ENCODE measurements at regions not wholly inside any gene's neighbourhood (a gene's known extent, or its start where the extent isn't known, plus 50 kb on each side); places are given as distances from the start of the nearest gene placed in this dataset.

- Histone ChIP-seq H3K9me3 (replicated peaks in 1 of 3) (no peaks in the 10 kb centered on the region), H3K27me3 (no peaks in the 10 kb centered on the region), H3K27ac (no peak overlapping the region), H3K4me1 (replicated peaks in 1 of 2) (peaks cover 0 to 11% of the 10 kb centered on the region in 2 donors), H3K36me3 (replicated peaks in 1 of 2) (no peaks in the 10 kb centered on the region), H3K4me3 (no peak overlapping the region)
- TF ChIP-seq, protein P1, sequence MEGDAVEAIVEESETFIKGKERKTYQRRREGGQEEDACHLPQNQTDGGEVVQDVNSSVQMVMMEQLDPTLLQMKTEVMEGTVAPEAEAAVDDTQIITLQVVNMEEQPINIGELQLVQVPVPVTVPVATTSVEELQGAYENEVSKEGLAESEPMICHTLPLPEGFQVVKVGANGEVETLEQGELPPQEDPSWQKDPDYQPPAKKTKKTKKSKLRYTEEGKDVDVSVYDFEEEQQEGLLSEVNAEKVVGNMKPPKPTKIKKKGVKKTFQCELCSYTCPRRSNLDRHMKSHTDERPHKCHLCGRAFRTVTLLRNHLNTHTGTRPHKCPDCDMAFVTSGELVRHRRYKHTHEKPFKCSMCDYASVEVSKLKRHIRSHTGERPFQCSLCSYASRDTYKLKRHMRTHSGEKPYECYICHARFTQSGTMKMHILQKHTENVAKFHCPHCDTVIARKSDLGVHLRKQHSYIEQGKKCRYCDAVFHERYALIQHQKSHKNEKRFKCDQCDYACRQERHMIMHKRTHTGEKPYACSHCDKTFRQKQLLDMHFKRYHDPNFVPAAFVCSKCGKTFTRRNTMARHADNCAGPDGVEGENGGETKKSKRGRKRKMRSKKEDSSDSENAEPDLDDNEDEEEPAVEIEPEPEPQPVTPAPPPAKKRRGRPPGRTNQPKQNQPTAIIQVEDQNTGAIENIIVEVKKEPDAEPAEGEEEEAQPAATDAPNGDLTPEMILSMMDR (IDR thresholded peaks at IDR 0.05), result no peak
- no peak for TF ChIP-seq POLR2A (IDR thresholded peaks at IDR 0.05)
- 77 to 84% (median 80%) methylated on average over 6 of the region's 6 CpGs for WGBS, 4 donors
- DNase-seq, result no peak
- intact Hi-C loops (cut with DNase I), result no loop called here
Measured at GRCh38 chr14:22485649-22486048, 103.4 kb downstream of the DAD1 start.

DNA sequence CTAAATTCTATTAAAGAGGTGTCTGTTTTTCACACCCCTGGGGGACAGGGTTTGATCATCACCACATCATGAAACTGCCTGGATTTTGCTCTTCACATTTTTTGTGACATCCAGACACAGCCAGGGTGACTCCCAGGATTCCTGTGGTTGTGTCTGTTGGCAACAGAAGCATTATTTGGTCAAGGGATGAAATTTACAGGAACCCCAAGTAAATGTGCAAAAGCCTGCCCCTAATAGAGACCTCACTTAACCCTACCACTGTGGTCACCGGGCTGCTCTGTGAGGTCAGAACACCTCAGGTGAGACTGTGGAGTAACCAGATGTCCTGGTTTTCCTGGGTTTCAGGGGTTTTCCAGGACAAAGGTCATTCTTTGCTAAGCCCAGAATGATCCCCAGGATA, 103.8 kb downstream of the DAD1 start:
- Histone ChIP-seq H3K27me3 (no peaks in the 10 kb centered on the region), H3K27ac (no peak overlapping the region), H3K4me1 (replicated peaks in 1 of 2) (peaks cover 0 to 11% of the 10 kb centered on the region in 2 donors), H3K9me3 (replicated peaks in 1 of 3) (no peaks in the 10 kb centered on the region), H3K36me3 (replicated peaks in 1 of 2) (no peaks in the 10 kb centered on the region), H3K4me3 (no peak overlapping the region)
- TF ChIP-seq POLR2A (IDR thresholded peaks at IDR 0.05), result no peak
- TF ChIP-seq, protein P1 (IDR thresholded peaks at IDR 0.05), result no peak
- 79 to 86% (median 80%) methylated on average over 1 of the region's 1 CpG for WGBS, 4 donors
- intact Hi-C loops (cut with DNase I), result no loop called here
- no peak for DNase-seq

DNA sequence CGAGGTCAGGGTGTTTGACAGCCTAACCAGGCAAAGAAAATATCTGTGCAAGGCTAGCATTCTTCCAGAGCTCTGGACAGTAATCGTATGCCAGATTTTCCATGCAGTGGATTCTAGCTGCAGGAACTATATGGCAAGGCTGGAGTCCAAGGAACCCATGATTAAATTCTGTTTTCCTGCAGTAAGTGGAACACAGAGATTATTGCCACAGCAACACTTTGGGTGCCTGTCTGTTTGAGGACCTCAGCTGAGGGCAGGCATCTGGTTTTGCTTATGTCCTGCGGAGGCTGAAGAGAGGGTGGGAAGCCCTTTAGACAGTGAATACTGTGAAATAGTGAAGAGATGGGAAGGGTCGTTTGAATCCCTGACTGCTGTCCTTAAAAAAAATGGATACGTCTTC, 104.4 kb downstream of the DAD1 start:
- Histone ChIP-seq H3K4me1 (replicated peaks in 1 of 2) (peaks cover 0 to 11% of the 10 kb centered on the region in 2 donors), H3K27me3 (no peaks in the 10 kb centered on the region), H3K36me3 (replicated peaks in 1 of 2) (no peaks in the 10 kb centered on the region), H3K9me3 (replicated peaks in 1 of 3) (no peaks in the 10 kb centered on the region), H3K27ac (no peak overlapping the region), H3K4me3 (no peak overlapping the region)
- WGBS, 4 donors, result 53 to 68% (median 60%) methylated on average over 5 of the region's 5 CpGs
- intact Hi-C loops (cut with DNase I), result no loop called here
- TF ChIP-seq, protein P1 (IDR thresholded peaks at IDR 0.05), result no peak
- TF ChIP-seq POLR2A (IDR thresholded peaks at IDR 0.05), result no peak
- no peak for DNase-seq

DNA sequence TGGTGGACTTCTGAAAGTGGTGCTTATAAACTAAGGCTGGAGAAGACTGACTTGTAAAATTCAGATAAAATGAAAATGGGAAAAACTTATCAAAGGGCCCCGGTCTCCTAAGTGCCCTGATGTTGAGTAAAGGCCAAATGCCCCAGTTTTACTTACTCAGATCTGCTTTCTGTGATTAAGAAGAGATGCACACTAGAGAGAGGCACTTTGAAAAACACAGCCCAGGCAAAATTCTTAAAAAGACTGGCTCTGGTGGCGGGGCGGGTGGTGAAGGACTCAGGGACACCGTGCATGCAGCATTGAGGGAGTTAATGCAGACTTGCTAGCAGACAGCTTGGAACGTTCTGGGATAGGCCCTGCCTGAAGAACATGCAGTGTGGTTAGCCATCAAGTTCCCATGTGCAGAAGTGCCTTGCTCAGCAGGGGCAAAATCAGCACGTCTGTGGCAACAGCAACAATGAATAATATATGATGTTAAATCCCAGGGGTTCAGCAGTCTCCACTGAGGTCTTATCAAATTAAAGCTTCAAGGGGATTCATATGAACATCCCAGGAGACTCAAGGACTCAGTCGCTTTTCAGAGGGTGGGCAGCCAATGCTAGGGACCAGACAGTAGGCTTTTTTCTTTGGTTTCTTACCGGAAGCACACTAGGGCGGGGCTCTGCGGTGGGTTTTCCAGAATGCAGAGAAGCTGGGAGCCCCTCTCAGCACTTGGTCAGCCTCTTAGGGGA, 105.0 kb downstream of the DAD1 start:
- Histone ChIP-seq H3K9me3 (replicated peaks in 1 of 3) (no peaks in the 10 kb centered on the region), H3K27ac (no peak overlapping the region), H3K4me1 (replicated peaks in 1 of 2) (peaks cover 0 to 11% of the 10 kb centered on the region in 2 donors), H3K4me3 (no peak overlapping the region), H3K27me3 (no peaks in the 10 kb centered on the region), H3K36me3 (replicated peaks in 1 of 2) (no peaks in the 10 kb centered on the region)
- no peak for TF ChIP-seq POLR2A (IDR thresholded peaks at IDR 0.05)
- TF ChIP-seq, protein P1 (IDR thresholded peaks at IDR 0.05), result no peak
- intact Hi-C loops (cut with DNase I), result no loop called here
- WGBS, 4 donors, result 65 to 81% (median 71%) methylated on average over 7 to 10 of the region's 10 CpGs
- DNase-seq, result no peak

Measured in adrenal gland (tissue), 9 donors.